Right lobe of liver (tissue), 4 donors: ENCODE measurements at regions not wholly inside any gene's neighbourhood (a gene's known extent, or its start where the extent isn't known, plus 50 kb on each side); places are given as distances from the start of the nearest gene placed in this dataset.

Experiments used
- CTCF ChIP-seq, 4 donors: fragments of 200-600 bp in 3 of 4; fragments of 450-650 bp in 1 of 4; IDR thresholded peaks; one replicate each; pipeline versions ENCODE4 v1.5.1 to v1.8.0; 2016 to 2022; ENCODE audit warnings: antibody characterized with exemption in 4 of 4, mild to moderate bottlenecking in 2 of 4
- POLR2A ChIP-seq: fragments of 450-650 bp; IDR thresholded peaks from one replicate; pipeline ENCODE4 v1.6.1; 2017; ENCODE audit warnings: antibody characterized with exemption, mild to moderate bottlenecking
- donor health status: DM: no; HTN: no; CAD: no.
- donor health status: DM: no; HTN: no; CAD: no.
- donor health status: DM: no; HTN: yes; CAD: no.

- TF ChIP-seq CTCF (IDR thresholded peaks at IDR 0.05) (no peak), POLR2A (no peak)
Observed at GRCh38 chr21:27771938-27772483, 805.1 kb upstream of the ADAMTS5 start.
